Psoas muscle (tissue), 7 donors: ENCODE measurements at regions not wholly inside any gene's neighbourhood (a gene's known extent, or its start where the extent isn't known, plus 50 kb on each side); places are given as distances from the start of the nearest gene placed in this dataset.

Source experiments
- ATAC-seq, 4 donors: fragments of 200-7000 bp; cut with Tn5 transposase; one replicate each; pipeline ENCODE4 v1.9.1; 2020; ENCODE audit warnings: moderate library complexity in 3 of 4, mild to moderate bottlenecking in 2 of 4
- DNase-seq, 2 donors: peaks; one replicate each; pipeline ENCODE4 v3.0.0-alpha.2; 2020
- H3K27ac ChIP-seq: fragments of 200-600 bp; one replicate; pipeline ENCODE4 v1.8.0; 2022
- H3K27me3 ChIP-seq, 3 donors: fragments of 200-600 bp in 1 of 3; one replicate each; pipeline versions ENCODE4 v1.6.1 to v1.8.0; 2013 to 2022; ENCODE audit warnings: low read length in 2 of 3, mild to moderate bottlenecking in 2 of 3, moderate library complexity in 1 of 3; ENCODE audit not compliant: insufficient read depth in 3 of 3
- H3K36me3 ChIP-seq, 2 donors: fragments of 200-600 bp in 1 of 2; one replicate each; pipeline versions ENCODE4 v1.6.1 to v1.8.0; 2013 to 2022; ENCODE audit warnings: low read depth in 1 of 2, mild to moderate bottlenecking in 1 of 2, moderate library complexity in 1 of 2; ENCODE audit not compliant: insufficient read depth in 1 of 2
- H3K4me1 ChIP-seq: fragments of 200-600 bp; one replicate; pipeline ENCODE4 v1.8.0; 2022
- H3K4me3 ChIP-seq: fragments of 200-600 bp; one replicate; pipeline ENCODE4 v1.8.0; 2022; ENCODE audit warnings: mild to moderate bottlenecking
- H3K9me3 ChIP-seq: fragments of 200-600 bp; one replicate; pipeline ENCODE4 v1.8.0; 2022
- CTCF ChIP-seq: fragments of 200-600 bp; IDR thresholded peaks from one replicate; pipeline ENCODE4 v1.8.0; 2022; ENCODE audit warnings: antibody characterized with exemption
- WGBS, 3 donors: extraction: QIAGEN DNeasy Blood & Tissue Kit; methylation state at CpG; one replicate each; pipeline versions ENCODE4 v1.1.6 to v1.1.7; 2013; 5-methylcytosine and 5-hydroxymethylcytosine counted together
- intact Hi-C, 2 donors: fragments of 100-400 bp; cut with DNase I; formaldehyde crosslinking; loops; one replicate each; pipeline versions ENCODE4 v1.11.0 to v1.14.2; 2022
- donor health status: healthy with polysubstance abuse.
- donor health status: DM: no; HTN: no; CAD: no; lungs with moderate emphysema.
- donor health status: Bipolar disorder and iron deficiency.
- donor health status: healthy.
- donor health status: DM: yes; HTN: yes; CAD: no.
- donor health status: DM: no; HTN: no; CAD: no.
- donor health status: DM: yes; HTN: yes; CAD: no.

GRCh38 chr5:153224651-153225050 lies 265.8 kb upstream of the GRIA1 start:
- Histone ChIP-seq H3K27ac (no peak overlapping the region), H3K36me3 (no peaks in the 10 kb centered on the region), H3K4me1 (no peaks in the 10 kb centered on the region), H3K27me3 (no peaks in the 10 kb centered on the region), H3K9me3 (peaks cover 11% of the 10 kb centered on the region), H3K4me3 (no peak overlapping the region)
- intact Hi-C loops = no loop called here
- no peak for ATAC-seq
- no peak for DNase-seq
- no peak for TF ChIP-seq CTCF

GRCh38 chr5:153233933-153234332 lies 256.5 kb upstream of the GRIA1 start:
- no peak for TF ChIP-seq CTCF
- Histone ChIP-seq H3K27ac (no peak overlapping the region), H3K4me1 (no peaks in the 10 kb centered on the region), H3K4me3 (no peak overlapping the region), H3K27me3 (no peaks in the 10 kb centered on the region), H3K36me3 (no peaks in the 10 kb centered on the region), H3K9me3 (no peaks in the 10 kb centered on the region)
- WGBS, 3 donors = 56 to 69% (median 64%) methylated on average over 2 of the region's 2 CpGs
- intact Hi-C loops = no loop called here
- DNase-seq (no peak), ATAC-seq (no peak)

- Histone ChIP-seq H3K4me3 (no peak overlapping the region), H3K27ac (no peak overlapping the region), H3K36me3 (no peaks in the 10 kb centered on the region), H3K4me1 (no peaks in the 10 kb centered on the region), H3K27me3 (no peaks in the 10 kb centered on the region), H3K9me3 (no peaks in the 10 kb centered on the region)
- intact Hi-C loops = no loop called here
- ATAC-seq (no peak), DNase-seq (no peak)
- TF ChIP-seq CTCF = no peak
- WGBS, 3 donors = 61 to 72% (median 64%) methylated on average over 3 of the region's 3 CpGs
Measured at GRCh38 chr5:153236319-153236718, 254.2 kb upstream of the GRIA1 start.

- ATAC-seq = no peak
- H3K36me3 ChIP-seq = no peaks in the 10 kb centered on the region
- no peak for DNase-seq
- H3K27me3 ChIP-seq = no peaks in the 10 kb centered on the region
- no peaks in the 10 kb centered on the region for H3K4me1 ChIP-seq
- no peak overlapping the region for H3K27ac ChIP-seq
- no peak for TF ChIP-seq CTCF
- intact Hi-C loops = no loop called here
- no peaks in the 10 kb centered on the region for H3K9me3 ChIP-seq
- 20 to 32% (median 27%) methylated on average over 1 of the region's 1 CpG for WGBS, 3 donors
- H3K4me3 ChIP-seq = no peak overlapping the region
Measured at GRCh38 chr5:153237671-153238332, 252.7 kb upstream of the GRIA1 start.

- no peak for TF ChIP-seq CTCF
- no peak overlapping the region for H3K4me3 ChIP-seq
- ATAC-seq (no peak), DNase-seq (no peak)
- no peaks in the 10 kb centered on the region for H3K9me3 ChIP-seq
- H3K27me3 ChIP-seq = no peaks in the 10 kb centered on the region
- H3K4me1 ChIP-seq = no peaks in the 10 kb centered on the region
- intact Hi-C loops = no loop called here
- H3K27ac ChIP-seq = no peak overlapping the region
- H3K36me3 ChIP-seq = no peaks in the 10 kb centered on the region
Measured at GRCh38 chr5:153257381-153257780, 233.1 kb upstream of the GRIA1 start.
